ENCODE measurements at regions not wholly inside any gene's neighbourhood (a gene's known extent, or its start where the extent isn't known, plus 50 kb on each side); places are given as distances from the start of the nearest gene placed in this dataset.

DNA sequence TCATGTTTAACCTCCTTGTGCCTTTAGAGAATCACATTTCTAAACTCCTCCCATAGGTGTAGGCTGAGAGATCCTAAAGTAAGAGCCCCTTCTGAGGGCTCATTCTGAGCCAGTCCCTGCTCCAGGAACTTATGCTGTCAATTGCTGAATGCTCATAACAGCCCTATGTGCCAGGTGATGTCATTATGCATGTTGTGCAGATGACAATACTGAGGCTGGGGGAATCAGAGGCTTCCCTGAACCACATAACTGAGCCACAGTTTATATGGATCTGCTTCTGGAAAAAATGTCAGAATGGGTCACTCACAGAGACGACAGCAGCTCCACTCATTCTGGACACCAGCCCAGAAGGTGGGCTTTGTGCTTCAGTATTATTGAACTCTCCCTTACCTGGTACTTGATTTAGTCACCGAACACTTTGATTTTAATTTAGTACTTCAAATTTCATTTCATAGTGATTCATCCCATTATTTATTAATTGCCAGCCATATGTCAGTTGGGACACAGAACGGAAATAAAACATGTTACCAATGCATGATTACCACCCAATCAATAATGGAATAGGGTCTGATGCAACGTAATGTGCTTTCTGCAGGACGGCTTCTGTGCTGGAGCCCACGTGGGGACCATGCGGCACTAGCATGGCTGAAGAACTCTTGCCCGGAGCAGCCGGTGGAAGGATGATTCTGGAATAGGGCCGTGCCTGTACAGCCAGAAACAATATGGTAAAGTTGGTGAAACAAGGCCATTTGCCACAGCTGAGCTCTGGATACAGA lies 406.3 kb downstream of the IRX1 start:
- DNase-seq = no peak
- Histone ChIP-seq H3K27me3 (no peaks in the 10 kb centered on the region), H3K4me3 (no peak overlapping the region), H3K4me1 (no peaks in the 10 kb centered on the region), H3K9me3 (no peaks in the 10 kb centered on the region), H3K27ac (no peak overlapping the region), H3K36me3 (no peaks in the 10 kb centered on the region)
- no peak for TF ChIP-seq POLR2A (IDR thresholded peaks at IDR 0.05)

DNA sequence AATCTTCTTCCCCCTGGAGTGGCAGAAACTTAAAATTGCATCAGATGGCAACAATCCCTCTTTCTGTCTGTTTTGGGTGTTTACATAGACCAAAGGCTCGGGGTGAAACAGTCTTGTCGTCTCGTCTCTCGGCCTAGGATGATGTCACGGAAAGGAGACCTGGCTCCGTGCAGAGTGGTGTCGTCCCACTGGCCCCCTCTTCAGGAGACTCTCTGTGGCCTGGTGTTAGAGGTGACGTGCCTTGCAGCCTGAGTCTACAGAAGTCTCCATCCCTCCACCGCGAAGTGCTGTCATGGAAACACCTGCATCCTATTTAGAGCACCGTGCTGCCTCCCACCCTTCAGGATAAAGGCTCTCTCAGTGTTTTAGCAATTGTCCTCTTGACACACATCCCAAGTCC lies 409.7 kb downstream of the IRX1 start:
- no peak for DNase-seq
- no peak for TF ChIP-seq POLR2A (IDR thresholded peaks at IDR 0.05)
- TF ChIP-seq, protein P1, sequence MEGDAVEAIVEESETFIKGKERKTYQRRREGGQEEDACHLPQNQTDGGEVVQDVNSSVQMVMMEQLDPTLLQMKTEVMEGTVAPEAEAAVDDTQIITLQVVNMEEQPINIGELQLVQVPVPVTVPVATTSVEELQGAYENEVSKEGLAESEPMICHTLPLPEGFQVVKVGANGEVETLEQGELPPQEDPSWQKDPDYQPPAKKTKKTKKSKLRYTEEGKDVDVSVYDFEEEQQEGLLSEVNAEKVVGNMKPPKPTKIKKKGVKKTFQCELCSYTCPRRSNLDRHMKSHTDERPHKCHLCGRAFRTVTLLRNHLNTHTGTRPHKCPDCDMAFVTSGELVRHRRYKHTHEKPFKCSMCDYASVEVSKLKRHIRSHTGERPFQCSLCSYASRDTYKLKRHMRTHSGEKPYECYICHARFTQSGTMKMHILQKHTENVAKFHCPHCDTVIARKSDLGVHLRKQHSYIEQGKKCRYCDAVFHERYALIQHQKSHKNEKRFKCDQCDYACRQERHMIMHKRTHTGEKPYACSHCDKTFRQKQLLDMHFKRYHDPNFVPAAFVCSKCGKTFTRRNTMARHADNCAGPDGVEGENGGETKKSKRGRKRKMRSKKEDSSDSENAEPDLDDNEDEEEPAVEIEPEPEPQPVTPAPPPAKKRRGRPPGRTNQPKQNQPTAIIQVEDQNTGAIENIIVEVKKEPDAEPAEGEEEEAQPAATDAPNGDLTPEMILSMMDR (IDR thresholded peaks at IDR 0.05) = no peak
- no peaks in the 10 kb centered on the region for H3K9me3 ChIP-seq
- no peaks in the 10 kb centered on the region for H3K36me3 ChIP-seq
- no peaks in the 10 kb centered on the region for H3K4me1 ChIP-seq
- H3K4me3 ChIP-seq = no peak overlapping the region
- no peaks in the 10 kb centered on the region for H3K27me3 ChIP-seq
- H3K27ac ChIP-seq = no peak overlapping the region

DNA sequence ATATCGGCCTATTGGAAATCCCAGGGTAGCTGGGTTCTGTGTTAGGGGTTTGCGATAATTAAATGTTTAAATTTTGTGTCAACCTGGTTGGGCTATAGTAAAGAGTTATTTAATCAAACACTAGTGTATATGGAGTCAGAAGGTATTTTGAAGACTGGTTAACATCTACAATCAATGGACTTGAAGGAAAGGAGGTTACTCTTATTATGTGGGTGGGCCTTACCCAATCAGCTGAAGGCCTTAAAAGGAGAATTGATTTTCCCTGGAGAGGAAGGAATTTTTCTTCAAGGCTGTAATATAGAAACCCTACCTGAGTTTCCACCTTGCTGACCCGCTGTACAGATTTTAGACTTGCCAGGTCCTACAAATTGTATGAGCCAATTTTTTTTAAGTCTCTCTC lies 411.4 kb downstream of the IRX1 start:
- TF ChIP-seq, protein P1 (IDR thresholded peaks at IDR 0.05) = no peak
- TF ChIP-seq POLR2A (IDR thresholded peaks at IDR 0.05) = no peak
- H3K36me3 ChIP-seq = no peaks in the 10 kb centered on the region

DNA sequence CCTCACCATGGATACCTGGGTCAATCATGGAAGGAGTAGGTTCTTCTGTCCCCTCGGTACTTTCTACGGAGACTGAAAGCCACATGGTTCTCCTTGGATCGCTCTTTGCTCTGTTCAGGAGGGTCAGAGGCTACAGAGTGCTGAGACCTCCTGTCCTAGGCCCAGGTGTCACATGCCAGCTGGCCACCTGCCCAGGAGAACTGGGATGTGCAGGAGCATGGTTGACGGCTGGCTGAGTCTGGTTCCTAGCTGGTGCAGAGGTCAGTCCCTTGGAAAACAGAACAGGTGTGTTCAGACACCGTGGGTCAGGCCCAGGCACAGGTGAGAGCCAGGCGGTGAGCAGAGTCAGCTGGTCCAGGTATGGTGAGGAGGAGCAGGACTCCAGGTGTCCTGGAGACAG lies 416.3 kb downstream of the IRX1 start:
- no peak for TF ChIP-seq POLR2A (IDR thresholded peaks at IDR 0.05)
- TF ChIP-seq, protein P1 (IDR thresholded peaks at IDR 0.05) = no peak
- H3K9me3 ChIP-seq = no peaks in the 10 kb centered on the region
- H3K27me3 ChIP-seq = no peaks in the 10 kb centered on the region
- H3K36me3 ChIP-seq = no peaks in the 10 kb centered on the region
- H3K4me3 ChIP-seq = no peak overlapping the region
- no peaks in the 10 kb centered on the region for H3K4me1 ChIP-seq
- DNase-seq = no peak
- no peak overlapping the region for H3K27ac ChIP-seq

More for the DNA sequence above, 411.4 kb downstream of the IRX1 start:
- no peaks in the 10 kb centered on the region for H3K27me3 ChIP-seq
- no peaks in the 10 kb centered on the region for H3K4me1 ChIP-seq
- H3K4me3 ChIP-seq = no peak overlapping the region
- no peak for DNase-seq
- no peaks in the 10 kb centered on the region for H3K9me3 ChIP-seq
- no peak overlapping the region for H3K27ac ChIP-seq

DNA sequence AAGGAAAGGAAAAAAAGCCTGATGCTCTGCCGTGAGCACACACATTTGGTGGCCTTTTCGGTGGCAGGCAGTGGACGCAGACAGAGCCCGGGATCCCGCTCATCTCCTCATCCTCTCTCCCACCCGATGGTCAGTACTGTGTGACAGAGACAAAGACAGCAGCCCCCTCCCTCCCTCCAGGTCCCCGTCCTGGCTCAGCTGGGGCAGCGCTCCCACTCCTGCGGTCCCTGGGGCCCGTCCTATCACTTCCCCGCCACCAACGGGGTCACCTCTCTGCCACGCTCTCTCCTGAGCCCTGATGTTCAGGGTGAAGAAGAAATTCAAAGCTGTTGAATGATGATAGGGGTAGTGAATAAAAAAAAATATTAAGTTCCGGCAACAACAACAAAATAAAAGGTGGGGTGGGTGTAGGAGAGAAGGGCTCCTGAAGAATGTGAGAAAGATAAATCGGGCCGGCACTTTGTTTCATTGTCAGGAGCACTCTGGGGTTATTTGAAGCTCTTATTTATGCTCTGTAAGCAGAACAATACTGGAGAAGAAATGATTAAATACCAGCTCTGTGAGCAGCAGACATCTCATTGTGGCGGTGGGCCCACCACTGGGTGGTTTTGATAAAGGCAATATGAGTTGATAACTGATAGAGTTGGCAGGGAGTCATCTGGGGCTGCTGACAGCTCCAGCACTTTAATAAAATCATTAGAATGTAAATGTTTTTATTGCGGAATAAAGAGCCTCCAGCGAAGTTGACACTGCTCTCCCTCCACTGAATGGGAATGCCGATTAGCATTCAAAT lies 417.7 kb downstream of the IRX1 start:
- no peak for DNase-seq
- Histone ChIP-seq H3K9me3 (no peaks in the 10 kb centered on the region), H3K27me3 (no peaks in the 10 kb centered on the region), H3K4me3 (no peak overlapping the region), H3K4me1 (no peaks in the 10 kb centered on the region), H3K27ac (no peak overlapping the region), H3K36me3 (no peaks in the 10 kb centered on the region)
- TF ChIP-seq POLR2A (IDR thresholded peaks at IDR 0.05) = no peak
- TF ChIP-seq, protein P1 (IDR thresholded peaks at IDR 0.05) = no peak

DNA sequence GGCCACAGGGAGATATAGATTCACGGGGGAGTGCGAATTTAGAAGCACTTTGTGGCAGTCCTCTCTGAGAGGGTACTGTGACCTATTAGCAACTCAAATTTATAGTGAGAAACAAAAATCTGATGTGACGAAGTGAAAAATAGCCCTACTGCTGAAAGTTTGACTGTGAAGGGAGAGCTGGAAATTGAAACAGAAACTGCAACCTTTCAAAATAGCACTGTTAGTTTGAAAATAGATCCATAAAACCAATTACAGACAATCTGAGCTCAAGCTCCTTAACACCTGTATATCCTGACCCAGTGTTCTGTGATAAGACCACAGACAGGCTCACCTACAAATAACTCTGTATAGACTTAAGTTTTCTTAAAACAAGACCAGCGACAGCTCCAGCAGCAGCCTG lies 420.1 kb downstream of the IRX1 start:
- TF ChIP-seq POLR2A (IDR thresholded peaks at IDR 0.05) = no peak
- TF ChIP-seq, protein P1 (IDR thresholded peaks at IDR 0.05) = no peak
- H3K27ac ChIP-seq = no peak overlapping the region
- no peaks in the 10 kb centered on the region for H3K9me3 ChIP-seq
- H3K27me3 ChIP-seq = no peaks in the 10 kb centered on the region
- DNase-seq = no peak
- no peaks in the 10 kb centered on the region for H3K4me1 ChIP-seq
- H3K4me3 ChIP-seq = no peak overlapping the region
- no peaks in the 10 kb centered on the region for H3K36me3 ChIP-seq

All from Peyer's patch (tissue), 4 donors.